Spleen (tissue), 11 donors: ENCODE measurements at regions not wholly inside any gene's neighbourhood (a gene's known extent, or its start where the extent isn't known, plus 50 kb on each side); places are given as distances from the start of the nearest gene placed in this dataset.

Experiments
- DNase-seq: peaks from one replicate; pipeline ENCODE4 v3.0.0-alpha.2; 2020
- H3K27ac ChIP-seq, 8 donors: fragments of 200-600 bp; sonication (generic) in 7 of 8; 1 replicate in 4 of 8; 2 replicates in 4 of 8; pipeline versions ENCODE4 v1.5.0 to v1.8.0; 2016 to 2021; ENCODE audit warnings: inconsistent platforms in 4 of 8, mild to moderate bottlenecking in 4 of 8, moderate library complexity in 1 of 8
- H3K27me3 ChIP-seq, 7 donors: fragments of 200-600 bp; sonication (generic) in 6 of 7; replicated peaks in 1 of 7; 1 replicate in 4 of 7; 2 replicates in 3 of 7; pipeline versions ENCODE4 v1.5.0 to v1.8.0; 2016 to 2021; ENCODE audit warnings: inconsistent platforms in 3 of 7, mild to moderate bottlenecking in 1 of 7
- H3K36me3 ChIP-seq, 6 donors: fragments of 200-600 bp; sonication (generic) in 5 of 6; 1 replicate in 4 of 6; 2 replicates in 2 of 6; pipeline versions ENCODE4 v1.5.0 to v1.8.0; 2016 to 2021; ENCODE audit warnings: inconsistent platforms in 2 of 6
- H3K4me1 ChIP-seq, 6 donors: fragments of 200-600 bp; sonication (generic) in 5 of 6; 1 replicate in 3 of 6; 2 replicates in 3 of 6; pipeline versions ENCODE4 v1.5.0 to v1.8.0; 2016 to 2021; ENCODE audit warnings: inconsistent platforms in 3 of 6
- H3K4me3 ChIP-seq, 8 donors: fragments of 200-600 bp; sonication (generic) in 7 of 8; 1 replicate in 4 of 8; 2 replicates in 4 of 8; pipeline versions ENCODE4 v1.5.0 to v1.8.0; 2016 to 2021; ENCODE audit warnings: inconsistent platforms in 4 of 8, mild to moderate bottlenecking in 4 of 8, moderate library complexity in 2 of 8
- H3K9me3 ChIP-seq, 8 donors: fragments of 200-600 bp; sonication (generic) in 7 of 8; 1 replicate in 4 of 8; 2 replicates in 4 of 8; pipeline versions ENCODE4 v1.5.0 to v1.8.0; 2016 to 2021; ENCODE audit warnings: inconsistent platforms in 4 of 8
- CTCF ChIP-seq, 11 experiments: fragments of 200-600 bp in 7 of 11; fragments of 450-650 bp in 4 of 11; sonication (generic) in 4 of 11; IDR thresholded peaks in 8 of 11; conservative IDR thresholded peaks in 3 of 11; 1 replicate in 7 of 11; 2 replicates in 4 of 11; pipeline versions ENCODE4 v1.4.0 to v1.8.0; 2016 to 2021; ENCODE audit warnings: antibody characterized with exemption in 11 of 11, inconsistent platforms in 4 of 11, mild to moderate bottlenecking in 1 of 11
- POLR2A ChIP-seq, 3 donors: fragments of 450-650 bp; IDR thresholded peaks; one replicate each; pipeline ENCODE4 v1.5.1; 2017; ENCODE audit warnings: antibody characterized with exemption in 3 of 3, mild to moderate bottlenecking in 1 of 3
- POLR2AphosphoS5 ChIP-seq, 3 donors: sonication (generic); formaldehyde crosslinking; IDR thresholded peaks; one replicate each; pipeline ENCODE4 v1.5.1; 2017; ENCODE audit warnings: antibody characterized with exemption in 3 of 3
- WGBS, 5 donors: extraction: QIAGEN DNeasy Blood & Tissue Kit in 3 of 5; methylation state at CpG; one replicate each; pipeline versions ENCODE4 v1.1.5 to v1.1.7; 2013 to 2018; 5-methylcytosine and 5-hydroxymethylcytosine counted together
- intact Hi-C: fragments of 100-400 bp; cut with DNase I; formaldehyde crosslinking; loops from one replicate; pipeline ENCODE4 v1.15.0; 2023; ENCODE audit warnings: low total_unique reads
- donor health status: healthy with polysubstance abuse.
- donor health status: DM: no; HTN: no; CAD: no; lungs with moderate emphysema.
- donor health status: DM: no; HTN: no; CAD: no.
- donor health status: Bipolar disorder and iron deficiency.
- donor health status: healthy.
- donor health status: DM: no; HTN: no; CAD: no.
- donor health status: DM: yes; HTN: yes; CAD: no.

DNA sequence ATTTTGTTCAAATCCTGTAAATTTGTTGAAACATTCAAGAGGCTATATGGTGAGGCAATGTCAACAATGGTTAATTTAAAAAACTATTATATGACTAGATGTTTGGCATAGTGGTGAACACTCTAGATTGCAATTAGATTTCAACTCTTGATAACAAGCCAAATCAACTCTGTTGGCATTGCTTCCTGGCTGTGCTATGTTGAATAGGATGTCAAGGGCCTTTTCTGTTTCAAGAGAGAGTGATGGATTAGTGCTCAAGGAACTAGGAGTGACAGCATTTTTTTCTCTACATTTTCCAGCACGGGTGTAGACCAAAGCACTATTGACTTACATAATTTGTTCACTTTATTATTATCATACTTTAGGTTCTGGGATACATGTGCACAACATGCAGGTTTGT is 172.4 kb upstream of the KCNH7 start:
- peaks cover 0 to 40% (median 15%) of the 10 kb centered on the region in 8 donors for H3K9me3 ChIP-seq
- intact Hi-C loops: no loop called here
- no peak overlapping the region for H3K4me3 ChIP-seq
- no peak for DNase-seq
- no peaks in the 10 kb centered on the region for H3K4me1 ChIP-seq
- TF ChIP-seq POLR2A (IDR thresholded peaks at IDR 0.05) (no peak), CTCF (IDR thresholded peaks at IDR 0.05 in 8 of 11, conservative IDR thresholded peaks at IDR 0.05 in 3 of 11) (no peak), POLR2AphosphoS5 (IDR thresholded peaks at IDR 0.05) (no peak)
- H3K36me3 ChIP-seq: no peaks in the 10 kb centered on the region
- no peaks in the 10 kb centered on the region for H3K27me3 ChIP-seq
- H3K27ac ChIP-seq: no peak overlapping the region
- WGBS, 5 donors: 45 to 67% (median 50%) methylated on average over 1 of the region's 1 CpG

GRCh38 chr2:163008642-163009041 is 170.1 kb upstream of the KCNH7 start:
- peaks cover 0 to 19% (median 0%) of the 10 kb centered on the region in 8 donors for H3K9me3 ChIP-seq
- WGBS, 5 donors: 84 to 93% (median 86%) methylated on average over 2 of the region's 2 CpGs
- no peaks in the 10 kb centered on the region for H3K36me3 ChIP-seq
- intact Hi-C loops: no loop called here
- no peaks in the 10 kb centered on the region for H3K4me1 ChIP-seq
- TF ChIP-seq POLR2AphosphoS5 (IDR thresholded peaks at IDR 0.05) (no peak), POLR2A (IDR thresholded peaks at IDR 0.05) (no peak), CTCF (IDR thresholded peaks at IDR 0.05 in 8 of 11, conservative IDR thresholded peaks at IDR 0.05 in 3 of 11) (no peak)
- no peak overlapping the region for H3K4me3 ChIP-seq
- no peak for DNase-seq
- no peak overlapping the region for H3K27ac ChIP-seq
- H3K27me3 ChIP-seq: no peaks in the 10 kb centered on the region

- TF ChIP-seq CTCF (IDR thresholded peaks at IDR 0.05 in 8 of 11, conservative IDR thresholded peaks at IDR 0.05 in 3 of 11): no peak
- TF ChIP-seq POLR2AphosphoS5 (IDR thresholded peaks at IDR 0.05): no peak
- no peak for TF ChIP-seq POLR2A (IDR thresholded peaks at IDR 0.05)
- Histone ChIP-seq H3K9me3 (peaks cover 0 to 11% (median 0%) of the 10 kb centered on the region in 8 donors), H3K36me3 (no peaks in the 10 kb centered on the region), H3K4me3 (no peak overlapping the region), H3K27me3 (no peaks in the 10 kb centered on the region), H3K4me1 (no peaks in the 10 kb centered on the region), H3K27ac (no peak overlapping the region)
- intact Hi-C loops: no loop called here
- no peak for DNase-seq
Measured at GRCh38 chr2:162994718-162995117, 156.2 kb upstream of the KCNH7 start.

DNA sequence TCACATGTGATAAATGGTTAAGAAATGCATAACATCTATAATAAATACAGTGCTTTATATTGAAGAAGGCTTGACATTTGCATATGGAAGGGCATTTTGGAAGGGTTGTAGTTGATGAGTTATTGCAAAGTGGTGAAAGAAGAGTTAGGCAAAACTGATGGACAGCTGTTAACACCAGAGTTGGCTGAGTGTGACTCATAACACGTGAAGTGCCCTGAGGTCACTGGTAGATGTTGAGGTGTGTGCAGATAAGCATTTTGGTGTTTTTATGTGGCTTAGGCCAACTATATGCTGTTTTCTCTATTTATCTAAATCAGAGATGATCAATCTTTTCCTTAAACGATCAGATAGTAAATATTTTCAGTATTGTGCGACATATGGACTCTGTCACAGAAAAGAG is 154.3 kb upstream of the KCNH7 start:
- H3K9me3 ChIP-seq: peaks cover 0 to 14% (median 0%) of the 10 kb centered on the region in 8 donors
- 60 to 83% (median 75%) methylated on average over 3 of the region's 3 CpGs for WGBS, 5 donors
- no peak for DNase-seq
- no peaks in the 10 kb centered on the region for H3K36me3 ChIP-seq
- H3K4me3 ChIP-seq: no peak overlapping the region
- no peaks in the 10 kb centered on the region for H3K4me1 ChIP-seq
- no peaks in the 10 kb centered on the region for H3K27me3 ChIP-seq
- intact Hi-C loops: no loop called here
- H3K27ac ChIP-seq: no peak overlapping the region
- no peak for TF ChIP-seq CTCF (IDR thresholded peaks at IDR 0.05 in 8 of 11, conservative IDR thresholded peaks at IDR 0.05 in 3 of 11)
- no peak for TF ChIP-seq POLR2A (IDR thresholded peaks at IDR 0.05)
- TF ChIP-seq POLR2AphosphoS5 (IDR thresholded peaks at IDR 0.05): no peak
